PC-3 (cell line): ENCODE measurements at regions not wholly inside any gene's neighbourhood (a gene's known extent, or its start where the extent isn't known, plus 50 kb on each side); places are given as distances from the start of the nearest gene placed in this dataset.

ENCODE experiments used
- ATAC-seq: fragments of 200-7000 bp; cut with Tn5 transposase; 2 replicates; pipeline ENCODE4 v1.9.1; 2020; ENCODE audit warnings: mild to moderate bottlenecking, moderate library complexity
- BruUV-seq: library from RNA; stranded (reverse); fragments of 400-500 nt; replicated peaks from 2 replicates; lab custom pipeline; 2021; lab: Mats Ljungman, UMichigan
- CTCF ChIA-PET: fragments of 300-600 bp; sonication (Branson Sonifier 250); formaldehyde crosslinking; loops from one replicate; lab custom pipeline; 2022; ENCODE audit warnings: antibody characterized with exemption; lab: Charles Lee
- POLR2A ChIA-PET: fragments of 300-600 bp; sonication (Branson Sonifier 250); formaldehyde crosslinking; loops from one replicate; lab custom pipeline; 2022; ENCODE audit warnings: antibody characterized with exemption; ENCODE audit not compliant: unreplicated experiment; lab: Charles Lee
- DNase-seq: peaks from one replicate; pipeline ENCODE4 v3.0.0-alpha.2; 2015
- H2AFZ ChIP-seq: fragments of 300-600 bp; sonication (generic); 2 replicates; pipeline ENCODE4 v1.6.0; 2016; ENCODE audit warnings: antibody characterized with exemption, low read length
- H3F3A ChIP-seq: fragments of 300-600 bp; sonication (generic); one replicate; pipeline ENCODE4 v1.6.0; 2017; ENCODE audit warnings: antibody characterized with exemption, low read length, control low read depth, mild to moderate bottlenecking; ENCODE audit not compliant: unreplicated experiment
- H3K27ac ChIP-seq: fragments of 300-600 bp; sonication (generic); 2 replicates; pipeline ENCODE4 v1.5.1; 2016; ENCODE audit warnings: mild to moderate bottlenecking, low read length
- H3K27me3 ChIP-seq: fragments of 300-600 bp; sonication (generic); 2 replicates; pipeline ENCODE4 v1.6.1; 2016; ENCODE audit warnings: low read length, mixed read lengths
- H3K36me3 ChIP-seq: fragments of 300-600 bp; sonication (generic); 2 replicates; pipeline ENCODE4 v1.6.1; 2016; ENCODE audit warnings: low read depth, mixed run types, low read length, mixed read lengths
- H3K4me1 ChIP-seq: fragments of 300-600 bp; sonication (generic); 2 replicates; pipeline ENCODE4 v1.5.1; 2016; ENCODE audit warnings: low read length; ENCODE audit not compliant: insufficient read depth
- H3K4me2 ChIP-seq: fragments of 300-600 bp; sonication (generic); 2 replicates; pipeline ENCODE4 v1.6.0; 2016; ENCODE audit warnings: low read length
- H3K4me3 ChIP-seq: fragments of 300-600 bp; sonication (generic); 2 replicates; pipeline ENCODE4 v1.5.1; 2016; ENCODE audit warnings: mild to moderate bottlenecking, low read length, mixed read lengths
- H3K79me2 ChIP-seq: fragments of 300-600 bp; sonication (generic); 2 replicates; pipeline ENCODE4 v1.6.1; 2017; ENCODE audit warnings: low read length, mixed read lengths
- H3K9ac ChIP-seq: fragments of 300-600 bp; sonication (generic); 2 replicates; pipeline ENCODE4 v1.6.0; 2016; ENCODE audit warnings: mild to moderate bottlenecking, low read length
- H3K9me2 ChIP-seq: fragments of 300-600 bp; sonication (generic); replicated peaks from 2 replicates; pipeline ENCODE4 v1.6.1; 2016; ENCODE audit warnings: mixed run types, low read length, mixed read lengths
- H3K9me3 ChIP-seq: fragments of 300-600 bp; sonication (generic); 2 replicates; pipeline ENCODE4 v1.6.1; 2016; ENCODE audit warnings: low read length, mixed read lengths
- H4K20me1 ChIP-seq: fragments of 300-600 bp; sonication (generic); 2 replicates; pipeline ENCODE4 v1.6.1; 2016; ENCODE audit warnings: low read length, mixed read lengths
- CTCF ChIP-seq: fragments of 300-600 bp; sonication (generic); conservative IDR thresholded peaks from 2 replicates; pipeline ENCODE4 v1.5.1; 2017; ENCODE audit warnings: antibody characterized with exemption, low read depth, mild to moderate bottlenecking, low read length
- EZH2 ChIP-seq: fragments of 300-600 bp; sonication (generic); IDR thresholded peaks from one replicate; pipeline ENCODE4 v1.6.1; 2017; ENCODE audit warnings: antibody characterized with exemption, mild to moderate bottlenecking, low read length; ENCODE audit not compliant: unreplicated experiment
- EZH2phosphoT487 ChIP-seq: fragments of 300-600 bp; sonication (generic); IDR thresholded peaks from 2 replicates; pipeline ENCODE4 v1.6.1; 2018; ENCODE audit warnings: mild to moderate bottlenecking, antibody characterized with exemption, low read length, borderline replicate concordance
- intact Hi-C: fragments of 100-400 bp; cut with micrococcal nuclease; formaldehyde crosslinking; loops from 2 replicates; pipeline ENCODE4 v1.9.0; 2023

GRCh38 chr1:30400507-30400906 lies 322.9 kb downstream of the MATN1 start:
- H3F3A ChIP-seq: no peaks in the 10 kb centered on the region
- no peak overlapping the region for H3K4me3 ChIP-seq
- peaks cover 25% of the 10 kb centered on the region for H3K27me3 ChIP-seq
- POLR2A ChIA-PET: no interaction called here
- no peak for DNase-seq
- ATAC-seq: no peak
- no peak overlapping the region for H3K4me2 ChIP-seq
- H3K9me3 ChIP-seq: no peaks in the 10 kb centered on the region
- no peak overlapping the region for H3K9ac ChIP-seq
- no peaks in the 10 kb centered on the region for H3K9me2 ChIP-seq
- BruUV-seq: no TSS peak
- H2AFZ ChIP-seq: no peak overlapping the region
- intact Hi-C loops: no loop called here
- no peaks in the 10 kb centered on the region for H3K36me3 ChIP-seq
- no peaks in the 10 kb centered on the region for H3K4me1 ChIP-seq
- TF ChIP-seq CTCF: no peak
- no peak for TF ChIP-seq EZH2
- TF ChIP-seq EZH2phosphoT487: no peak
- H3K79me2 ChIP-seq: no peaks in the 10 kb centered on the region
- CTCF ChIA-PET: no interaction called here
- no peaks in the 10 kb centered on the region for H4K20me1 ChIP-seq
- H3K27ac ChIP-seq: no peak overlapping the region

GRCh38 chr1:30399026-30399425 lies 324.4 kb downstream of the MATN1 start:
- H3F3A ChIP-seq: no peaks in the 10 kb centered on the region
- no peak for ATAC-seq
- no peaks in the 10 kb centered on the region for H4K20me1 ChIP-seq
- no peak for DNase-seq
- intact Hi-C loops: no loop called here
- no peaks in the 10 kb centered on the region for H3K79me2 ChIP-seq
- no peak overlapping the region for H3K4me2 ChIP-seq
- TF ChIP-seq EZH2phosphoT487 (no peak), EZH2 (no peak), CTCF (no peak)
- H3K27me3 ChIP-seq: peaks cover 10% of the 10 kb centered on the region
- H3K9me2 ChIP-seq: no peaks in the 10 kb centered on the region
- no TSS peak for BruUV-seq
- no peak overlapping the region for H3K27ac ChIP-seq
- H3K4me3 ChIP-seq: no peak overlapping the region
- H2AFZ ChIP-seq: no peak overlapping the region
- no peaks in the 10 kb centered on the region for H3K4me1 ChIP-seq
- no peaks in the 10 kb centered on the region for H3K9me3 ChIP-seq
- ChIA-PET CTCF (no interaction called here), POLR2A (no interaction called here)
- no peaks in the 10 kb centered on the region for H3K36me3 ChIP-seq
- H3K9ac ChIP-seq: no peak overlapping the region

- BruUV-seq: no TSS peak
- intact Hi-C loops: no loop called here
- H3K27ac ChIP-seq: no peak overlapping the region
- no peak for ATAC-seq
- CTCF ChIA-PET: no interaction called here
- no peaks in the 10 kb centered on the region for H3K9me2 ChIP-seq
- no peaks in the 10 kb centered on the region for H3F3A ChIP-seq
- H2AFZ ChIP-seq: no peak overlapping the region
- H3K79me2 ChIP-seq: no peaks in the 10 kb centered on the region
- no peaks in the 10 kb centered on the region for H3K9me3 ChIP-seq
- no peak overlapping the region for H3K4me3 ChIP-seq
- TF ChIP-seq EZH2: no peak
- no peak for TF ChIP-seq EZH2phosphoT487
- no peak for TF ChIP-seq CTCF
- no peaks in the 10 kb centered on the region for H3K4me1 ChIP-seq
- no peaks in the 10 kb centered on the region for H3K36me3 ChIP-seq
- no peak for DNase-seq
- no peaks in the 10 kb centered on the region for H4K20me1 ChIP-seq
- no peak overlapping the region for H3K9ac ChIP-seq
- POLR2A ChIA-PET: no interaction called here
- no peak overlapping the region for H3K4me2 ChIP-seq
- H3K27me3 ChIP-seq: no peaks in the 10 kb centered on the region
These were observed 325.8 kb downstream of the MATN1 start for GRCh38 chr1:30397576-30397975.
